H1 (cell line): ENCODE measurements at regions not wholly inside any gene's neighbourhood (a gene's known extent, or its start where the extent isn't known, plus 50 kb on each side); places are given as distances from the start of the nearest gene placed in this dataset.

Source experiments
- CTCF ChIA-PET: fragments of 300-600 bp; sonication (Branson Sonifier 250); formaldehyde crosslinking; loops from one replicate; lab custom pipeline; 2021; ENCODE audit not compliant: partially characterized antibody; lab: Charles Lee
- POLR2A ChIA-PET: fragments of 300-600 bp; sonication (Branson Sonifier 250); formaldehyde crosslinking; loops from one replicate; lab custom pipeline; 2021; ENCODE audit warnings: inconsistent platforms; ENCODE audit not compliant: partially characterized antibody; lab: Charles Lee
- DNase-seq, 2 experiments: peaks; one replicate each; pipeline versions ENCODE4 v3.0.0 to v3.0.0-alpha.2; 2010 to 2022; ENCODE audit warnings: low spot score in 2 of 2, low read depth in 1 of 2, mixed read lengths in 1 of 2
- FAIRE-seq: peaks from 2 replicates; lab custom pipeline; 2011; peaks lifted over from hg19 to GRCh38; lab: Jason Lieb, UNC
- H2AFZ ChIP-seq: 2 replicates; pipeline ENCODE4 v1.8.1; 2012; ENCODE audit warnings: low read length, inconsistent platforms
- H2AK5ac ChIP-seq: 2 replicates; pipeline ENCODE4 v1.6.1; 2013; ENCODE audit warnings: low read depth, low read length
- H2BK120ac ChIP-seq: replicated peaks from 2 replicates; pipeline ENCODE3; 2013; ENCODE audit warnings: low read depth, low read length, inconsistent platforms
- H2BK12ac ChIP-seq: 2 replicates; pipeline ENCODE4 v1.6.1; 2013; ENCODE audit warnings: low read depth, low read length
- H2BK15ac ChIP-seq: 2 replicates; pipeline ENCODE4 v1.6.1; 2013; ENCODE audit warnings: low read length
- H2BK20ac ChIP-seq: 2 replicates; pipeline ENCODE4 v1.6.1; 2013; ENCODE audit warnings: low read length
- H2BK5ac ChIP-seq: 2 replicates; pipeline ENCODE4 v1.6.1; 2013; ENCODE audit warnings: low read depth, low read length
- H3K14ac ChIP-seq: 2 replicates; pipeline ENCODE4 v1.6.1; 2013; ENCODE audit warnings: inconsistent platforms; ENCODE audit not compliant: insufficient read length
- H3K18ac ChIP-seq: 2 replicates; pipeline ENCODE4 v1.6.1; 2013; ENCODE audit warnings: low read length; ENCODE audit errors: extremely low read depth
- H3K23ac ChIP-seq: 2 replicates; pipeline ENCODE4 v1.6.1; 2013; ENCODE audit warnings: inconsistent platforms; ENCODE audit not compliant: insufficient read length
- H3K23me2 ChIP-seq: 2 replicates; pipeline ENCODE4 v1.6.1; 2013; ENCODE audit warnings: low read depth, low read length
- H3K27ac ChIP-seq: 2 replicates; pipeline ENCODE4 v1.6.1; 2011; ENCODE audit warnings: low read depth, low read length, inconsistent platforms
- H3K27me3 ChIP-seq, 4 experiments: replicated peaks in 1 of 4; 1 replicate in 1 of 4; 2 replicates in 3 of 4; pipeline versions ENCODE4 v1.6.1 to v1.8.1; 2011 to 2013; ENCODE audit warnings: low read length in 3 of 4, mild to moderate bottlenecking in 3 of 4, inconsistent platforms in 2 of 4, mixed read lengths in 2 of 4, moderate library complexity in 1 of 4; ENCODE audit not compliant: control insufficient read depth in 3 of 4, insufficient read depth in 3 of 4; ENCODE audit errors: extremely low read depth in 1 of 4
- H3K36me3 ChIP-seq, 4 experiments: 2 replicates each; pipeline versions ENCODE4 v1.6.1 to v1.8.1; 2011 to 2013; ENCODE audit warnings: mild to moderate bottlenecking in 4 of 4, low read length in 3 of 4, moderate library complexity in 2 of 4, control low read depth in 1 of 4, inconsistent platforms in 1 of 4; ENCODE audit not compliant: insufficient read depth in 4 of 4, control insufficient read depth in 2 of 4
- H3K4ac ChIP-seq: replicated peaks from 2 replicates; pipeline ENCODE3; 2013; ENCODE audit warnings: low read length, low read depth, mixed read lengths, inconsistent platforms; ENCODE audit not compliant: insufficient read length
- H3K4me1 ChIP-seq, 4 experiments: replicated peaks in 1 of 4; 1 replicate in 1 of 4; 2 replicates in 3 of 4; pipeline versions ENCODE4 v1.6.1 to v1.8.1; 2011 to 2013; ENCODE audit warnings: low read length in 3 of 4, inconsistent platforms in 2 of 4, mixed read lengths in 1 of 4; ENCODE audit not compliant: insufficient read depth in 4 of 4, control insufficient read depth in 3 of 4
- H3K4me2 ChIP-seq, 2 experiments: 2 replicates each; pipeline versions ENCODE4 v1.6.1 to v1.8.1; 2011 to 2013; ENCODE audit warnings: low read depth in 2 of 2, low read length in 2 of 2, control low read depth in 1 of 2, inconsistent platforms in 1 of 2, mild to moderate bottlenecking in 1 of 2; ENCODE audit not compliant: insufficient read depth in 1 of 2
- H3K4me3 ChIP-seq, 4 experiments: fragments of 200-600, 300-600 bp in 1 of 4; sonication (generic), shearing (Covaris generic), sonication (Bioruptor Twin) in 1 of 4; 2 replicates each; pipeline versions ENCODE4 v1.5.1 to v1.8.1; 2011 to 2016; ENCODE audit warnings: low read length in 4 of 4, low read depth in 3 of 4, control low read depth in 2 of 4, inconsistent platforms in 2 of 4, mild to moderate bottlenecking in 2 of 4, mixed read lengths in 1 of 4, moderate library complexity in 1 of 4; ENCODE audit not compliant: insufficient read depth in 2 of 4; ENCODE audit errors: extremely low read depth in 1 of 4
- H3K56ac ChIP-seq: replicated peaks from 2 replicates; pipeline ENCODE3; 2013; ENCODE audit warnings: low read depth, mild to moderate bottlenecking, mixed read lengths, low read length, inconsistent platforms; ENCODE audit not compliant: insufficient read length
- H3K79me1 ChIP-seq: 2 replicates; pipeline ENCODE4 v1.6.1; 2013; ENCODE audit warnings: low read depth, low read length, control low read depth
- H3K79me2 ChIP-seq, 2 experiments: 2 replicates each; pipeline versions ENCODE4 v1.6.1 to v1.8.1; 2012 to 2013; ENCODE audit warnings: low read length in 2 of 2, mild to moderate bottlenecking in 2 of 2, inconsistent platforms in 1 of 2; ENCODE audit not compliant: insufficient read depth in 2 of 2, control insufficient read depth in 1 of 2
- H3K9ac ChIP-seq, 4 experiments: replicated peaks in 1 of 4; 1 replicate in 1 of 4; 2 replicates in 3 of 4; pipeline versions ENCODE4 v1.6.1 to v1.8.1; 2011 to 2013; ENCODE audit warnings: low read depth in 3 of 4, low read length in 3 of 4, control low read depth in 2 of 4, mild to moderate bottlenecking in 2 of 4, moderate library complexity in 2 of 4, inconsistent platforms in 1 of 4; ENCODE audit errors: extremely low read depth in 1 of 4
- H3K9me3 ChIP-seq, 2 experiments: 2 replicates each; pipeline versions ENCODE4 v1.6.1 to v1.8.1; 2012 to 2013; ENCODE audit warnings: mild to moderate bottlenecking in 2 of 2, moderate library complexity in 2 of 2, control low read depth in 1 of 2, inconsistent platforms in 1 of 2, low read depth in 1 of 2, low read length in 1 of 2, mixed read lengths in 1 of 2; ENCODE audit not compliant: insufficient read depth in 2 of 2
- H4K20me1 ChIP-seq, 2 experiments: replicated peaks in 1 of 2; 2 replicates each; pipeline versions ENCODE3 to v1.8.1; 2011 to 2013; ENCODE audit warnings: inconsistent platforms in 2 of 2, low read length in 2 of 2, mild to moderate bottlenecking in 1 of 2; ENCODE audit not compliant: insufficient read depth in 2 of 2, control insufficient read depth in 1 of 2
- H4K5ac ChIP-seq: 2 replicates; pipeline ENCODE4 v1.6.1; 2013; ENCODE audit warnings: low read length, low read depth, mixed read lengths, inconsistent platforms; ENCODE audit not compliant: insufficient read length
- H4K8ac ChIP-seq: 2 replicates; pipeline ENCODE4 v1.8.0; 2013; ENCODE audit warnings: mild to moderate bottlenecking, moderate library complexity, low read length, inconsistent platforms; ENCODE audit not compliant: insufficient read depth; ENCODE audit errors: extremely low read depth
- H4K91ac ChIP-seq: replicated peaks from 2 replicates; pipeline ENCODE3; 2013; ENCODE audit warnings: low read length, mixed read lengths, inconsistent platforms; ENCODE audit not compliant: insufficient read length
- CHD1 ChIP-seq: IDR thresholded peaks from 2 replicates; pipeline ENCODE4 v1.6.1; 2012; ENCODE audit warnings: low read depth, low read length, improper control_type of control experiment
- CHD2 ChIP-seq: IDR thresholded peaks from 2 replicates; pipeline ENCODE4 v1.6.1; 2012; ENCODE audit warnings: low read length, improper control_type of control experiment
- EP300 ChIP-seq, 2 experiments: IDR thresholded peaks; 1 replicate in 1 of 2; 2 replicates in 1 of 2; pipeline ENCODE4 v1.6.1; 2011 to 2012; ENCODE audit warnings: low read depth in 2 of 2, low read length in 2 of 2, mild to moderate bottlenecking in 2 of 2, borderline replicate concordance in 1 of 2, inconsistent platforms in 1 of 2, moderate library complexity in 1 of 2
- FOSL1 ChIP-seq: IDR thresholded peaks from 2 replicates; pipeline ENCODE4 v1.6.1; 2011; ENCODE audit warnings: mild to moderate bottlenecking, low read depth, low read length, moderate library complexity; ENCODE audit not compliant: insufficient read depth
- GTF2F1 ChIP-seq: IDR thresholded peaks from 2 replicates; pipeline ENCODE4 v1.6.1; 2012; ENCODE audit warnings: low read depth, low read length, improper control_type of control experiment, borderline replicate concordance
- KDM4A ChIP-seq: IDR thresholded peaks from one replicate; pipeline ENCODE4 v1.7.1; 2012; ENCODE audit warnings: low read depth, mild to moderate bottlenecking, moderate library complexity, low read length, inconsistent platforms; ENCODE audit not compliant: severe bottlenecking
- KDM5A ChIP-seq: fragments of 200-600 bp; IDR thresholded peaks from 2 replicates; pipeline ENCODE4 v1.7.1; 2012; ENCODE audit warnings: mild to moderate bottlenecking, low read length, inconsistent platforms, mixed read lengths
- PHF8 ChIP-seq: fragments of 200-600 bp; sonication (generic); conservative IDR thresholded peaks from 2 replicates; pipeline ENCODE4 v1.7.1; 2012; ENCODE audit warnings: low read depth, mild to moderate bottlenecking, inconsistent platforms, low read length, moderate library complexity
- POLR2A ChIP-seq, 2 experiments: IDR thresholded peaks; 1 replicate in 1 of 2; 2 replicates in 1 of 2; pipeline ENCODE4 v1.6.1; 2011; ENCODE audit warnings: low read depth in 2 of 2, low read length in 2 of 2, mild to moderate bottlenecking in 2 of 2; ENCODE audit errors: control extremely low read depth in 1 of 2
- RNF2 ChIP-seq: fragments of 200-900, 300-1000 bp; sonication (generic); IDR thresholded peaks from 2 replicates; pipeline ENCODE4 v1.7.1; 2016; ENCODE audit warnings: borderline replicate concordance, low read depth, mild to moderate bottlenecking, antibody characterized with exemption, low read length; ENCODE audit not compliant: poor library complexity, severe bottlenecking; ENCODE audit errors: missing control alignments
- SIX5 ChIP-seq: IDR thresholded peaks from 2 replicates; pipeline ENCODE4 v1.6.1; 2011; ENCODE audit warnings: mild to moderate bottlenecking, low read depth, low read length
- SP1 ChIP-seq: IDR thresholded peaks from 2 replicates; pipeline ENCODE4 v1.6.1; 2011; ENCODE audit warnings: low read depth, low read length
- SP4 ChIP-seq: IDR thresholded peaks from 2 replicates; pipeline ENCODE4 v1.6.1; 2012; ENCODE audit warnings: low read length, inconsistent platforms
- TBP ChIP-seq: IDR thresholded peaks from 2 replicates; pipeline ENCODE4 v1.6.1; 2011; ENCODE audit warnings: low read depth, low read length, improper control_type of control experiment
- YY1 ChIP-seq: IDR thresholded peaks from 2 replicates; pipeline ENCODE4 v1.6.1; 2011; ENCODE audit warnings: low read depth, mild to moderate bottlenecking, low read length
- WGBS, 2 experiments: shearing (Covaris generic) in 1 of 2; methylation state at CpG; one replicate each; pipeline versions ENCODE4 v1.1.6 to v1.1.7; 2013 to 2015; ENCODE audit warnings: low lambda C conversion rate in 2 of 2, mixed read lengths in 2 of 2, inconsistent platforms in 1 of 2, low coverage in 1 of 2, missing lambda C conversion rate in 1 of 2; ENCODE audit not compliant: insufficient replicate concordance in 2 of 2, insufficient coverage in 1 of 2, insufficient read length in 1 of 2; ENCODE audit errors: extremely low coverage in 1 of 2, missing lambda C conversion rate in 1 of 2; 5-methylcytosine and 5-hydroxymethylcytosine counted together
- TF ChIP-seq, protein P1 (sequence below): IDR thresholded peaks from 2 replicates; pipeline ENCODE4 v1.6.1; 2011; ENCODE audit warnings: low read depth, mild to moderate bottlenecking, low read length; ENCODE audit not compliant: insufficient read depth

DNA sequence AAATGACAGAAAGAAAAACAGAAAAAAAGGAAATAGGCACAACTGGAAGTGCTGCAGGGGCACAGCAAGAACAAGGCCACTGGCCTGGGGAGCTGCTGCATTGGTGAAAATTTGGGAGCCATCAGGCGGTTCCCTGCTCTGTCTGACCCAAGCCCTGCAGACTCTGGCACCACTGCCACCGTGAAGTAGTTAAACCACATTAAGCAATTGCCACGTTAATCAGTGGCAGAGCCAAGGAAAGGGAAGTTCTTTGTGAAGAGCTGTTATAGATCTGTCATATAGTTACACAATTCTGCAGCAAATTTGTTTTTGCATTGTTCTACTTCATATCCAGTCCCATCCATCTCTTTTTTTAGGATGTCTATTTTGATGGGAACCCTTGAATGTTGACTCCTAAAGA is 915.3 kb downstream of the FSCB start:
- H3K56ac ChIP-seq = no peak overlapping the region
- no peak overlapping the region for H3K23ac ChIP-seq
- no peaks in the 10 kb centered on the region for H3K27me3 ChIP-seq
- H3K36me3 ChIP-seq = no peaks in the 10 kb centered on the region
- H3K9ac ChIP-seq = no peak overlapping the region
- WGBS, 2 experiments = 85% methylated on average over 3 of the region's 3 CpGs; no CpG with 5 or more reads in 1 of the 2 experiments
- H2BK20ac ChIP-seq = no peak overlapping the region
- H3K23me2 ChIP-seq = no peaks in the 10 kb centered on the region
- H3K4ac ChIP-seq = no peak overlapping the region
- ChIA-PET POLR2A (no interaction called here), CTCF (no interaction called here)
- H2BK120ac ChIP-seq = no peak overlapping the region
- H4K5ac ChIP-seq = no peak overlapping the region
- no peak overlapping the region for H2BK12ac ChIP-seq
- H4K91ac ChIP-seq = no peak overlapping the region
- no peak overlapping the region for H3K4me3 ChIP-seq
- no peak overlapping the region for H2BK5ac ChIP-seq
- no peaks in the 10 kb centered on the region for H3K79me1 ChIP-seq
- H3K9me3 ChIP-seq = no peaks in the 10 kb centered on the region
- DNase-seq (no peak), FAIRE-seq (no peak)
- H3K18ac ChIP-seq = no peak overlapping the region
- peak overlapping the region; percentile 87 for H2AFZ ChIP-seq
- H3K14ac ChIP-seq = no peak overlapping the region
- peaks cover 0 to 3% (median under 1%) of the 10 kb centered on the region in 4 experiments; a peak in 1 of 7 replicates for H3K4me1 ChIP-seq
- no peak overlapping the region for H2BK15ac ChIP-seq
- H2AK5ac ChIP-seq = no peak overlapping the region
- H4K8ac ChIP-seq = no peak overlapping the region
- no peaks in the 10 kb centered on the region for H4K20me1 ChIP-seq
- H3K4me2 ChIP-seq = no peak overlapping the region
- no peaks in the 10 kb centered on the region for H3K79me2 ChIP-seq
- H3K27ac ChIP-seq = no peak overlapping the region
- TF ChIP-seq POLR2A (IDR thresholded peaks at IDR 0.05; ENCODE audit: control extremely low read depth in 1 of 2, low read depth in 2 of 2, low read length in 2 of 2) (no peak), KDM4A (no peak), SIX5 (no peak), CHD1 (no peak), TBP (no peak), KDM5A (no peak), SP4 (no peak), CHD2 (no peak), YY1 (no peak), EP300 (IDR thresholded peaks at IDR 0.05; ENCODE audit: borderline replicate concordance in 1 of 2, low read depth in 2 of 2, low read length in 2 of 2) (no peak), PHF8 (no peak), RNF2 (no peak), GTF2F1 (no peak), FOSL1 (no peak), SP1 (no peak)
- TF ChIP-seq, protein P1, sequence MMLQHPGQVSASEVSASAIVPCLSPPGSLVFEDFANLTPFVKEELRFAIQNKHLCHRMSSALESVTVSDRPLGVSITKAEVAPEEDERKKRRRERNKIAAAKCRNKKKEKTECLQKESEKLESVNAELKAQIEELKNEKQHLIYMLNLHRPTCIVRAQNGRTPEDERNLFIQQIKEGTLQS = no peak
